OCI-LY7 (cell line): ENCODE measurements at regions not wholly inside any gene's neighbourhood (a gene's known extent, or its start where the extent isn't known, plus 50 kb on each side); places are given as distances from the start of the nearest gene placed in this dataset.
"Not testable (repeated sequence)": the region's sequence is repeated elsewhere in the genome, so short reads cannot be mapped to it uniquely, and the experiment has no call there.

Experiments used
- EZH2phosphoT487 ChIP-seq: fragments of 200-600 bp; sonication (generic); IDR thresholded peaks from 2 replicates; pipeline ENCODE4 v1.6.1; 2018; ENCODE audit warnings: low read depth, borderline replicate concordance, mild to moderate bottlenecking, mixed run types, antibody characterized with exemption, low read length, moderate library complexity, mixed read lengths
- TF ChIP-seq, protein P1 (sequence below): fragments of 200-600 bp; sonication (generic); conservative IDR thresholded peaks from 2 replicates; pipeline ENCODE4 v1.5.1; 2014; ENCODE audit warnings: mild to moderate bottlenecking, antibody characterized with exemption, low read length, moderate library complexity, mixed read lengths

DNA sequence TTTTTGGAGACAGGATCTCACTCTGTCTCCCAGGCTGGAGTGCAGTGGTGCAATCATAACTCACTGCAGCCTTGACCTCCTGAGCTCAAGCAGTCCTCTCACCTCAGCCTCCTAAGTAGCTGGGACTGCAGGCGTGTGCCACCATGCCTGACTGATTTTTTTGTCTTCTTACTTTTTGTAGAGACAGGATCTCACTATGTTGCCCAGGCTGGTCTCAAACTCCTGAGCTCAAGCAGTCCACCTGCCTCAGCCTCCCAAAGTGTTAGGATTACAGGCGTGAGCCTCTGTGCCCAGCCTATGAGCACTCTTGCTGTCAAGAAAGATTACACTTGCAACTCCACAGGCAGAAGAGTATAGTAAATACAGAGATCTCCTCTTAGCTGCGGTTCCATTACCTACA, 151.5 kb upstream of the SLC35G4 start:
- not testable (repeated sequence) for TF ChIP-seq EZH2phosphoT487
- TF ChIP-seq, protein P1, sequence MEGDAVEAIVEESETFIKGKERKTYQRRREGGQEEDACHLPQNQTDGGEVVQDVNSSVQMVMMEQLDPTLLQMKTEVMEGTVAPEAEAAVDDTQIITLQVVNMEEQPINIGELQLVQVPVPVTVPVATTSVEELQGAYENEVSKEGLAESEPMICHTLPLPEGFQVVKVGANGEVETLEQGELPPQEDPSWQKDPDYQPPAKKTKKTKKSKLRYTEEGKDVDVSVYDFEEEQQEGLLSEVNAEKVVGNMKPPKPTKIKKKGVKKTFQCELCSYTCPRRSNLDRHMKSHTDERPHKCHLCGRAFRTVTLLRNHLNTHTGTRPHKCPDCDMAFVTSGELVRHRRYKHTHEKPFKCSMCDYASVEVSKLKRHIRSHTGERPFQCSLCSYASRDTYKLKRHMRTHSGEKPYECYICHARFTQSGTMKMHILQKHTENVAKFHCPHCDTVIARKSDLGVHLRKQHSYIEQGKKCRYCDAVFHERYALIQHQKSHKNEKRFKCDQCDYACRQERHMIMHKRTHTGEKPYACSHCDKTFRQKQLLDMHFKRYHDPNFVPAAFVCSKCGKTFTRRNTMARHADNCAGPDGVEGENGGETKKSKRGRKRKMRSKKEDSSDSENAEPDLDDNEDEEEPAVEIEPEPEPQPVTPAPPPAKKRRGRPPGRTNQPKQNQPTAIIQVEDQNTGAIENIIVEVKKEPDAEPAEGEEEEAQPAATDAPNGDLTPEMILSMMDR, result not testable (repeated sequence)
